Calu3 (cell line): ENCODE measurements at regions not wholly inside any gene's neighbourhood (a gene's known extent, or its start where the extent isn't known, plus 50 kb on each side); places are given as distances from the start of the nearest gene placed in this dataset.

Experiments used
- BruUV-seq: library from RNA; stranded (reverse); fragments of 400-500 nt; replicated peaks from 2 replicates; lab custom pipeline; 2021; lab: Mats Ljungman, UMichigan
- CTCF ChIA-PET: fragments of 300-600 bp; sonication (Branson Sonifier 250); formaldehyde crosslinking; loops from one replicate; lab custom pipeline; 2022; ENCODE audit warnings: antibody characterized with exemption; lab: Charles Lee
- DNase-seq: peaks from one replicate; pipeline ENCODE4 v3.0.0; 2022
- H3K27ac Mint-ChIP-seq: one replicate; pipeline ENCODE4 v1.8.0; 2022; ENCODE audit warnings: mixed read lengths; ENCODE audit not compliant: unreplicated experiment
- H3K27me3 Mint-ChIP-seq: one replicate; pipeline ENCODE4 v1.8.0; 2022; ENCODE audit warnings: mixed read lengths; ENCODE audit not compliant: unreplicated experiment
- H3K36me3 Mint-ChIP-seq: one replicate; pipeline ENCODE4 v1.8.0; 2022; ENCODE audit warnings: mild to moderate bottlenecking, moderate library complexity, mixed read lengths; ENCODE audit not compliant: insufficient read depth, unreplicated experiment
- H3K4me1 Mint-ChIP-seq: one replicate; pipeline ENCODE4 v1.8.0; 2022; ENCODE audit warnings: mild to moderate bottlenecking, low read depth, mixed read lengths; ENCODE audit not compliant: unreplicated experiment
- H3K4me3 Mint-ChIP-seq: one replicate; pipeline ENCODE4 v1.8.0; 2022; ENCODE audit warnings: mild to moderate bottlenecking, low read depth, moderate library complexity, mixed read lengths; ENCODE audit not compliant: unreplicated experiment
- H3K9me3 Mint-ChIP-seq: one replicate; pipeline ENCODE4 v1.8.0; 2022; ENCODE audit warnings: low read depth, mixed read lengths; ENCODE audit not compliant: unreplicated experiment
- intact Hi-C: fragments of 100-400 bp; cut with micrococcal nuclease; formaldehyde crosslinking; loops from one replicate; pipeline ENCODE4 v1.10.0; 2022; ENCODE audit not compliant: unreplicated experiment
- TF ChIP-seq, protein P1 (sequence below): fragments of 200-600 bp; IDR thresholded peaks from one replicate; pipeline ENCODE4 v1.8.0; 2022; ENCODE audit warnings: antibody characterized with exemption; ENCODE audit not compliant: unreplicated experiment

GRCh38 chr17:65400701-65401100 lies 160.7 kb downstream of the AXIN2 start:
- H3K27me3 Mint-ChIP-seq: peaks cover 26% of the 10 kb centered on the region
- H3K36me3 Mint-ChIP-seq: no peaks in the 10 kb centered on the region
- H3K27ac Mint-ChIP-seq: no peak overlapping the region
- H3K4me1 Mint-ChIP-seq: no peaks in the 10 kb centered on the region
- no peak overlapping the region for H3K4me3 Mint-ChIP-seq
- no peak for DNase-seq
- no peaks in the 10 kb centered on the region for H3K9me3 Mint-ChIP-seq
- TF ChIP-seq, protein P1, sequence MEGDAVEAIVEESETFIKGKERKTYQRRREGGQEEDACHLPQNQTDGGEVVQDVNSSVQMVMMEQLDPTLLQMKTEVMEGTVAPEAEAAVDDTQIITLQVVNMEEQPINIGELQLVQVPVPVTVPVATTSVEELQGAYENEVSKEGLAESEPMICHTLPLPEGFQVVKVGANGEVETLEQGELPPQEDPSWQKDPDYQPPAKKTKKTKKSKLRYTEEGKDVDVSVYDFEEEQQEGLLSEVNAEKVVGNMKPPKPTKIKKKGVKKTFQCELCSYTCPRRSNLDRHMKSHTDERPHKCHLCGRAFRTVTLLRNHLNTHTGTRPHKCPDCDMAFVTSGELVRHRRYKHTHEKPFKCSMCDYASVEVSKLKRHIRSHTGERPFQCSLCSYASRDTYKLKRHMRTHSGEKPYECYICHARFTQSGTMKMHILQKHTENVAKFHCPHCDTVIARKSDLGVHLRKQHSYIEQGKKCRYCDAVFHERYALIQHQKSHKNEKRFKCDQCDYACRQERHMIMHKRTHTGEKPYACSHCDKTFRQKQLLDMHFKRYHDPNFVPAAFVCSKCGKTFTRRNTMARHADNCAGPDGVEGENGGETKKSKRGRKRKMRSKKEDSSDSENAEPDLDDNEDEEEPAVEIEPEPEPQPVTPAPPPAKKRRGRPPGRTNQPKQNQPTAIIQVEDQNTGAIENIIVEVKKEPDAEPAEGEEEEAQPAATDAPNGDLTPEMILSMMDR: no peak
- CTCF ChIA-PET: interaction anchor here (0.6 kb wide), 1 partner anchor 19 kb away, joined by 4 read pairs; no protein-coding TSS in a partner anchor
- BruUV-seq: no TSS peak
- intact Hi-C loops: no loop called here

GRCh38 chr17:65398040-65398787 lies 163.2 kb downstream of the AXIN2 start:
- DNase-seq: no peak
- Mint-ChIP-seq H3K4me3 (no peak overlapping the region), H3K36me3 (no peaks in the 10 kb centered on the region), H3K27ac (no peak overlapping the region), H3K9me3 (no peaks in the 10 kb centered on the region), H3K27me3 (peaks cover 26% of the 10 kb centered on the region), H3K4me1 (no peaks in the 10 kb centered on the region)
- TF ChIP-seq, protein P1: no peak
- CTCF ChIA-PET: no interaction called here
- BruUV-seq: no TSS peak
- intact Hi-C loops: no loop called here

- intact Hi-C loops: no loop called here
- Mint-ChIP-seq H3K9me3 (peaks cover 3% of the 10 kb centered on the region), H3K27ac (no peak overlapping the region), H3K36me3 (no peaks in the 10 kb centered on the region), H3K4me1 (no peaks in the 10 kb centered on the region), H3K4me3 (no peak overlapping the region), H3K27me3 (peaks cover 28% of the 10 kb centered on the region)
- CTCF ChIA-PET: no interaction called here
- TF ChIP-seq, protein P1: no peak
- no peak for DNase-seq
- BruUV-seq: no TSS peak
Observed at GRCh38 chr17:65395924-65396323, 165.5 kb downstream of the AXIN2 start.

DNA sequence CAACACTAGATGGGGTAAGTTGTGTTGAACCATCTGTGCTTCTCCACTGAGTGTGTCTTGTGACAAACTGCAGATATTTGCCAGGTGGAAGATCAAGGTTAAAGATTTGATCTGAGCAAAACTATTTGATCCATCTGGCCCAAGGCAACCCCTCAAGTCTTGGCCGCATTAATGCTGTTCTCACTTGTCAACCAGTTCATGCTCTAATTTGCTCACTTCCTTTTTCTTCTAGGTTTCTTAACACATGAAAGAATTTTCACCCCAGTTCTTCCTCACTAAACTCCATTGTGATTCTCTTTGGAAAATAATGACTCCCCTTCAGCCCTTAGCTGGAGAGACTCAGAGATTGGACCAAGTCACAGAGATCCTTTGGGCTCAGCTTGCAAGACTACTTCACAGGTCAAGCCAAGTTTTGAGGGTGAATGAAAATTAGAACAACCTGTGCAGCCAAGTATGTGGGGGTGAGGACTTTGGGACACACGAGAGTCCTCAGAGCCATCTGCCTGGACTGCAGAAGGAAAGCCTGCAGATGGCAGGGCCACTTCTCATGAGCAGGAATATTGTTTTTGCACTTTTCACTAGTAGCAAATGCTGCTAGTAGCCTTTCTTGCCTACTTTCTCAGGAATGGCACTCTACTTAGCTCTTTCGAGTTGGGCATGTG lies 166.5 kb downstream of the AXIN2 start:
- intact Hi-C loops: no loop called here

More for the DNA sequence above, 166.5 kb downstream of the AXIN2 start:
- no peak overlapping the region for H3K27ac Mint-ChIP-seq
- H3K4me1 Mint-ChIP-seq: no peaks in the 10 kb centered on the region
- CTCF ChIA-PET: no interaction called here
- H3K9me3 Mint-ChIP-seq: peaks cover 3% of the 10 kb centered on the region
- H3K4me3 Mint-ChIP-seq: no peak overlapping the region
- no peak for DNase-seq
- H3K36me3 Mint-ChIP-seq: no peaks in the 10 kb centered on the region
- H3K27me3 Mint-ChIP-seq: peaks cover 18% of the 10 kb centered on the region
- TF ChIP-seq, protein P1: no peak
- no TSS peak for BruUV-seq
